Amygdala (tissue), 56 donors: ENCODE measurements at regions not wholly inside any gene's neighbourhood (a gene's known extent, or its start where the extent isn't known, plus 50 kb on each side); places are given as distances from the start of the nearest gene placed in this dataset.

Experiments used
- DNase-seq, 56 donors: peaks; one replicate each; lab custom pipeline; 2025; lab: John Stamatoyannopoulos, UW

DNA sequence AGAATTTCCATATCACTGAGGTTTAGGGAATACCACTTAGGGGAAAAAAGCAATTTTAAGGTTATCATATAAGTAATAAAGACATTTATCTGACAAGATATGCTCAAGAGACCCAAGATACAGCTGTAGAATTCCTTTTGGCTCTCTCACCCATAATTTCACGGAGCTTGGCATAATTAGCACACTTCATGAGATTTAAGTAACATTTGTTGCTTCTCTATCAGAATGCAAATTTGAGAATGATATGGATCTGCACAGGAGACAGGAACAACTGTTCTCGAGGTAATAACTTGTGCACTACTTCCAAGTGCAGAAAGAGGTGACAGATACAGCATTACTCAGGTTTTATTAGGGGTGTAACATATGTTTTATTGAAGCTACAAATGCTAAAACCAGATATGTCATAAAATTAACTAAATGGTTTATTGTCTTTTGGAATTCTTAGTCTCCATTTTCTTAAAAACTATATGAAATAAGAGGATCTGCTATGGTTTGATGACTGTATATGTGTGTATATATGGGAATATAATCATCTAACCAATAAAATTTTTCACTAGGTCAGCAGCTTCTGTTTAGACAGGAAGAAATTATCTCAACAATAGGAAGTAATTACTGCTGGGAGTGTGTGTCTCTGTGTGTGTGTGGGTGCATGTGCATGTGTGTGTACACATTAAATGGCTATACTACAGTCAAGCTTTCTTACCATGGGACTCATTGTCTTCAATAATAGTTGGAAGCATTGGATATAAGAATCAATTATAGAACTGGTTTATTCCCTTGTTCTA is 401.3 kb downstream of the PCDH17 start:
- DNase-seq: no peak

DNA sequence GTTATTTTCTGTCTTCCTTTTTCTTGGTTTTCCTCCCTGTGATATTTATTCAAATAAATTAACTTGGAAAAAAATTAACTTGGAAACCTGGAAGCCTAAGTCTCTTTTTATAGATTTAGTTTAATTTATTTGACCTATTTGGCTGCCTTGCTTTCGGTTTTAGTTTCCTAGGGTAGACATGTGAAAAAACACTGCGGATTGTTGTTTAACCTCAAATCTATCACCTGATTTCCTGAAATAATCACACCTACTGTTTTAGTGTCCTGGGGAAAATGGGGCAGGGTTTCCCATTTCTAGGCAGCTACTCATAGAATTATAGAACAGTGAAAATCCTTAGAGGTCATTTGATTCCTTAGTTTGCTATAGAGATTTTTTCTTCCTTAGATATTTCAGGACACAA is 412.4 kb downstream of the PCDH17 start:
- no peak for DNase-seq

DNA sequence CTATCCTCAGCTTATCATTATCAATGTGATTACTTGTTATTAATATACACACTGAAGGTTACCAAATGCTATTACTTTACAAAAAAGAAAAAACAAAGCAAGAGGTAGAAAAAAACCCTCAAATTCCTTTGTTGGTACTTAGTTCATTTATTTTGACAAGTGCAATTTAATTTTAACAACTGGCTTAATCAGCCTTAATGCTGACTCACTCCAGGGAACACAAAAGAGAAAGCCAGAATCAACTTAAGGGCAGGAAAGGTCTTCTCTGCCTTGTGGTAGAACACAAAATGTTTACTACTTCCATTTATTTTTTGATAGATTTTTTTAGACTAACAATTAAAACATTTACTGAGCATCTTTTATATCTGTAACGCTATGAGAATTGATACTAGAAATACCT is 417.1 kb downstream of the PCDH17 start:
- no peak for DNase-seq

DNA sequence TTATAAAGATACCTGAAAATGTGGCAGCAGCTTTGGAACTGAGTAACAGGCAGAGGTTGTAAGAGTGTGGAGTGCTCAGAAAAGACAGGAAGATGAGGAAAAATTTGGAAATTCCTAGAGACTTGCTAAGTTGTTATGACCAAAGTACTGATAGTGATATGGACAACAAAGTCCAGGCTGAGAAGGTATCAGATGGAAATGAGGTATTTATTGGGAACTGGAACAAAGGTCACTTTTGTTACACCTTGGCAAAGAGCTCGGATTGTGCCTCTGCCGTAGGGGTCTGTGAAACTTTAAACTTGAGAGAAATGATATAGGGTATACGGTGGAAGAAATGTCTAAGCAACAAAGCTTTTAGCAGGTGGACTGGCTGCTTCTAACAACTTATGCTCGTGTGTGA is 419.9 kb downstream of the PCDH17 start:
- no peak for DNase-seq

DNA sequence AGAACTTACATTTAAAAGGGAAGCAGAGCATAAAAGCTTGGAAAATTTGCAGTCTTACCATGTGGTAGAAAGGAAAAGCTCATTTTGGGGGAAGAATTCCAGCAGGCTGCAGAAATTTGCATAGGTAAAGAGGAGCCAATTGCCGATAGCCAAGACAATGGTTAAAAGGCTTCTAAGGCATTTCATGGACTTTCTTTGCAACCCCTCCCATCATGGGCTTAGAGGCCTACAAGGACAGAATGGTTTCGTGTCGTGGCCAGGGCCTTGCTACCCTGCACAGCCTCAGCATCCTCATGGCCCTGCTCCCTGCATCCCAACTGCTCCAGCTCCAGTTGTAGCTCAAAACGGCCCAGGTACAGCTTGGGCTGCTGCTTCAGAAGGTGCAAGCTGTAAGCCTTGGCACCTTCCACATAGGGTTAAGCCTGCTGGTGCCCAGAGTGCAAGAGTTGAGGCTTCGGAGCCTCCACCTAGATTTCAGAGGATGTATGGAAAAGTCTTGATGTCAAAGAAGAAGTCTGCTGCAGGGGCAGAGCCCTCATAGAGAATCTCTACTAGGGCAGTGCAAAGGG is 420.3 kb downstream of the PCDH17 start:
- DNase-seq: no peak

DNA sequence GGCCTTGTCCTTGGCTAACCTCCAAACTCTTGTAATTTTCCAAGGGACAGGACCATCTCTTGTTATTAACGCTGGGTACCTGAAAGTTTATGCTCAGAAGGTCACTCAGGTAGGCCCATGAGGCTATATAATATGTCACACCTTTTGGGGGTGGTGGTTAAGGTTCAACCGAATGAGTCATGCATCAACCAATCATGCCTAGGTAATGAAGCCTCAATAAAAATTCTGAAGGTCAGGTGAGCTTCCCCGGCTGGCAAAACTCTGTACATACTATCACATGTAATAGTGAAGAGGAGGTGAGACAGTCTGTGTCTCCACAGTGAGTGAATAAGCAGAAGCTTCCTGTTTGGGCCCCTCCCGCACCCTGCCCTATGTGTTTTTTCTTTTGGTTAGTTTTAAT is 424.9 kb downstream of the PCDH17 start:
- no peak for DNase-seq

DNA sequence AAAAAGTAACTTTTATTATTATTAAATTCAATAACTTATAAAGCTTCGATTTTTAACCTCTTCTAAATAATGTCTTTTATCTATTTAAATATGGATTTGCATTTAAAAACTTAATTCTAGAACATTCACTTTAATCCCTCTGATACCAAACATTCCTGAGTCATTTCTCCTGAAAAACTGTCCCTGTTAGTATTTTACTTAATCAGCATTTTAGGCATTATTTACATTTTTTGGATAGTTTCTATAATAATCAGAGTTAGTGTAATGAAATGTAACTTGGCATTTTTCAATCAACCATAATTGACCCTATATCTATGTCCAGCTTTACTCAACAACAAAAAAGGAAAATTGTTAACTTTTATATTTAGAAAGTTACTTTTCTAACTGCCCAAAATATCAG is 428.1 kb downstream of the PCDH17 start:
- no peak for DNase-seq

DNA sequence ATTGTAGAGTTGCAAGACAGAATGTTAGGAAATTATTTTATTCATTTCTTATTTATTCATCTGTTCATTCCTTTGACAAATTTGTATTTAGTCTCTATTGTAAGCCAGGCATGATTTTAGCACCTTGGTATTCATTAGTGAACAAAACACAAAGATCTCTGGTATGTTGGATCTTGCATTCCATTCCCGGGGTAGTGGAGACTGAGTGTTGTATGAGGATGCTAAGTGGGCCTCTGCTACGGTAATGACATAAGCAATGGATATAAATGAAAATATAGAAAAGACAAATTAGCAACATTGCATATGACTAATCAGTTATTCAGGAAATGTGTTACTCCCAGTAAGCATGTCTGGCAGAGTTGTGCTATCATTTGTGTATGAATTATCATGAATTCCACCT is 449.3 kb downstream of the PCDH17 start:
- DNase-seq: no peak

DNA sequence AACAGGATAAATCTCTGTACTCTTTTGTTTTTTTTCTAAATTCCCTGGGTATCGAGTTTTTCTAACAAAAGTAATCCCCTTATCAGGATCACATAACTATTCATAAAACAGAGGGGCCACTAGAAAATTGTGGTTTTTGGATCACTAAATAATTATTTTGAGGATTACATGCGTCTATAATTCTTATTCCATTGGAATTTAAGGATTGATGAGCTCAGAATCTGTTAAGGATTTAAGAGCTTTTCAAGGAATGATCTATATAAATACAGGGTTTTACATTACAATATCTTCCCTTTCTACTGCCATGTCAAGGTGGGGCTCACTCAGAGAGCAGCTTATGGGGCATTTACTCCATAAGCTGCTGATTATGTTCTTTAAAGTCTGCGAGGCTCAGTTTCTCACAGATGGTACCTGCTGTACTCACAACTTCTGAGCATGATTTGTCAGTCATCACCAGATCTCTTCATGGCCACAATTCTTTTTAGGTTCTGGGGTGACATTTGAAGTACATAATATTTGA is 449.8 kb downstream of the PCDH17 start:
- no peak for DNase-seq

DNA sequence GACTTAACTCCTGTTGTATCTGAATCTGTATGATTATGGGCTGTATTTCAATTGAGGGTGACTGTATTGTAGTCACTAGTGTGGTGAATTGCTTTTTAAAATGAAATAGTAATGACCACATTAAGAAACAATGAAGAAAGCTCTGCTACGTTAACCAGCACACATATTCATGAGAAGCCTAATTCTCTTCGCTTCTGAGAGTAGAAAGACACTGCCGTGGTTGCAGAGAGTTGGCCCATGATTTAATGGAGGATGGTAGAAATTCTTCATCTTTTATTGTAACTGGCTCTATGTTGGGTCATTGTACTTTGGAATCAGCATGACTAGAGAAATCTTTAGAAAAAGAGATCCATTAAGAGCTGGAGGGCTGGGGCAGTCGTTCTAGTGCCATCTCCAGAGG is 451.5 kb downstream of the PCDH17 start:
- DNase-seq: peak in 1 of 56 donors; percentile 2

DNA sequence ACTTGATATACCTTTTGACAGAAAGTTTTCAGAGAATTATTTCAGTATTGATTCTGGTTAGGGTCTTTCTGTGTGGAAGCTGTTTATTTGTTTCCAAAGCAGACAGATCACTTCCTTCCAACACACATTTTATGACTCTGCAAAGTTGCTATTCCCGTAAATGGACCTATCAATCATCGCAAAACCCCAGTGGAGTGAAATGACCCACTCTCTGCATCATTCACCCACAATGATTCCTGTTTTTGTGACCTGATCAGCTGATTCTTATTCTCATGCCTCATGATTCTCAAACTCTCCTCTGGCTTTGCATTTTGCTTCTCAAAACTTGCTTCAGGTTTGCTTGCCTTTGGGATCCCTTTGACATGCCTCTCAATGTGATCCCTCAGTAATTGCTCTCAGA is 453.7 kb downstream of the PCDH17 start:
- no peak for DNase-seq

DNA sequence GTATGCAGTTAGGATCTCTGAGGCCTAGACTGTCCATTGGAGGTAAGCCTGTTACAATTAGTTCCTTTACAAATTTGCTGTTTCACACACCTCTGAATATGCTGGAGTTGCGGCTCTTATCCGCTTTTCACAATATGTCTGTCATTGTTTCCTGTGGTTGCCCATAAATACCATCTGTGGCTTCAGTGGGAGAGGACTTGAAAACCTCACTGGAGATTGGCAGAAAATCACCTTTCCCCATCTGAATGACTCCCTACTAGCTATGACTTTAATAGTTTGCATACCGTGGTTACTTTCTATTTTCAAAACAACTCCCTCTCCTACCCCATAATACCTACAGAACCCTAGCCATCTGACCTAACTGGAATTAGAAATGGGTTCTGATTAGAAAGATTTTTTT is 454.3 kb downstream of the PCDH17 start:
- DNase-seq: no peak

DNA sequence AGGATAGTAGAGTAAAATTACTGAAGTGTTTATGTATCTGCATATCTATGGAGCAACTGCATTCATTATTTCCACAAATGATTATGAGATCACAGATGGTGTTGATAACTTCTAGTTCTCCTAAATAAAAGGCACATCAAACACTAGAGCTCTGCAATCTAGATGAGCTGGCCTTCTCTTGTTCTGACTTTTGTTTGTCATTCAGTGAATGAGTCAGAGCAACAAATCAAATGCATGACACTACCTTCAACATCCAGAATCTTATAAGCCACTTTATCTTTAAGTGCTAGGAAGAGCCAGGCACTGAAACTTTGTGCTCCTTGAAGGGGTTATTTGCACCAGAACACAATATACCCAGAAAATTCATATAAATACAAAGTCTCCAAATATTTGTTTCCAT is 456.0 kb downstream of the PCDH17 start:
- no peak for DNase-seq

DNA sequence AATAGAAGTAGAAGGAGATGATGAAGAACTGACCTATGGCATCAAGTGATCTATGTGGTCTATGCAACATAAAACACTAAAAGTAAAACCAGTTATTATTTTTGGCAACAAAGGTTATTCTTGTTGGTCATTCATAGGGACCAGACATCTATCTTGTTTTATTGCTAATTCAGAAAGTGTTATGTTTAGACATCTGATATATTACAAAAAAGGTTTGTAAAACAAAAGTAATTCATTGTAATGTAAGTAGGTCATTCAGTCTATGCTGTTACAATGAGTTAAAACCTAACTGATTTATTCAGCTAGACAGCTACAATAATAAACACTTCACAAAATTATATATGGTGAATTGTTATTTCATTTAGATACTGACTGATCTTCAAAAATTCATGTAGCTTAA is 461.9 kb downstream of the PCDH17 start:
- DNase-seq: no peak

DNA sequence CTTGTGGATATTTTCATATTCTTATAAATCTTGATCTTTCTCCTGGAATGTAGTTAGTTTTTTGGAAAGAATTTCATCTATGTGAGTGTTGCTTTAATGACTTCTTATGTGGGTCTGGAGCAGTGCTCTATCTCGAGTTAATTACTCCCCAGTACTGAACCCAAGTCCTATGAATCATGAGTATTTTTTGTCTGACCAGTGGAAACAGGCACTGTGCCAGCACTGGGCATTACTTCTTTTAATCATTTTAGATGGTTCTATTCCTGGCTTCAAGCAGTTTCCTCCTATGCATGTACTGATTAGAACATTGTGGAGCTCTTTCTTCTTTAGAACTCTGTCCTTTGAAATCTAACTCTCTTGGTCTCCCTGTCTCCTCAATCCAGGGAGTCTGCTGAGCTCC is 466.3 kb downstream of the PCDH17 start:
- no peak for DNase-seq

DNA sequence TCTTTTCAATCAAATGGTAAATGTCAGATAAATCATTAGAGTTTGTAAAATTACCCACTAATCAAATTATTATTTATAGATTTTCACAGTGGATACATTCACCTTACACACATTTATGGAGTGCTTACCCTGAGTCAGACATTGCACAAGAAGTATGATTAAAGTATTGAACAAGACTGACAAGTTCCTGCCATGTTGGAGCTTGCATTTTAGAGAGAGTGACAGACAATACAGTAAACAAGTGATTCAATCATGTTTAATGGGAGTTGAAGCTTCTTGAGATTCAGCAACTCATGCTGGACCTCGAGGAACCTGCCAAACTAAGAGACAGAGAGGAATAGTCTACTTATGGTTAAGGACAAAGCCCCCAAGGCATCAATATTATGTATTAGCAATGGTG is 487.8 kb downstream of the PCDH17 start:
- DNase-seq: no peak

DNA sequence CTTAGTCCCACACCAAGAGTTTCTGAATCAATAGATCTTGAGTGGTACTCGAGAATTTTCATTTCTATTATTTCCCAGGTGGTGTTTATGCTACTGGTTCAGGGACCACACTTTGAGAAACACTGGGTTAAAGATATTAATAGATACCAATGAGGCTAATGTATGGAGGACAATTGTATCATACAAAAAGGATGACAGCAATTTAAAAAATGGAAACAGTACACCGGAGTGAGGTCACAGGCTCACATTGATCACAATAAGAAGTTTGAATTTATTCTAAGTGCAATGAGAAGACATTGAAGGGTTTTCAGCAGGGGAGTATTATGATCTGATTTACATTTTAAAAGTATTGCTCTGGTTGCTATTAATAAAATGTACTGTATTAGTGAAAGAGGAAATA is 488.3 kb downstream of the PCDH17 start:
- DNase-seq: no peak

DNA sequence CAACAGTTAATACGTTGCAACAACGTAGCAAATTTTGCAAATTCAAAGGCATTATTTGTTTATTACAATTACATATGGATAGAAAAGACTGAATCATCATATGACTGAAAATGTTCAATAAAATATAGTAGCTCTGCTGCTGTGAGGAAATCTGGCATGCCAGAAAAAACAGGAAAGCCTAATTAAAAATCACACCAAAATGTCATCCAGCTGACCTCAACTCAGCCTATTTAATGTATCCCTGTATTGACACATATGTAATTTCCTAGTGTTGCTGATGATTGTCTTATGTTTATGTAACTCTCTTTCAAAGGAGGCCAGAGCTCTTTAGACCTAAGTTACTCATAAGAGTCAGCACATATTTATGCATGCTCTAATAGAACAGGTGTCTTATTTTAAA is 495.0 kb downstream of the PCDH17 start:
- DNase-seq: no peak

DNA sequence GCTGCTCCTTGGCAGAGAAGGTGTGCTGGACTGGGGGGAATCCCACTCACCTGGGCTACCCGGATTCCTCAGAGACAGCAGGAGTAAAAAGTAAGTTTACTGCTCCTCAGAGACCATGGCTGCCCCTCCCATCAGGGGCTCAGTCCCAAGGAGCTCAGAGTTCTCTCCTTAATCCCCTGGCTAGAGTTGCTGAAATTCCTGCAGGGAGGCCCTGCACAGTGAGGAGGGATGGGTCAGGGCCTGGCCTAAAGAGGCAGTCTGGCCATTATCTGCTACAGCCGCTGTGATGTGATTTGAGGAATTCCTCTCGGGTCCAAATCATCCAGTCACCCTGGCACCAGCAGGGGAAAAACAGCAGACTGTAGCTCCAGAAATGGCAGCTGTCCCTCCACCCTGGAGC is 502.5 kb downstream of the PCDH17 start:
- no peak for DNase-seq

DNA sequence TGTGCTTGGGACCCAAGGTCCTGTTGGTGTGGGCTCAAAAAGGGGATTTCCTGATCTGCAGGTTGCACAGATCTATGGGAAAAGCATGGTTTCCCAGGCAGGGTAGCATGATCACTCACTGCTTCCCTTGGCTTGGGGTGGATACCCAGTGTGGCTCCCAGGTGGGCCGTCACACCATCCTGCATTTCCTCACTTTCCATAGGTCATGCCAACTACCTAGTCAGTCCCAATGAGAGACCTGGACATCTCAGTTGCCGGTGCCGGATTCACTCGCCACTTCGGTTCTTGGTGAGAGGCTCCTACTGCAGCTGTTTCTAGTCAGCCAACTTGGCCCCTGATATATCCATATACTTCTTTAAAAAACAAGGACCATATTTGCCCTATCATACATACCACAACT is 503.0 kb downstream of the PCDH17 start:
- DNase-seq: no peak

DNA sequence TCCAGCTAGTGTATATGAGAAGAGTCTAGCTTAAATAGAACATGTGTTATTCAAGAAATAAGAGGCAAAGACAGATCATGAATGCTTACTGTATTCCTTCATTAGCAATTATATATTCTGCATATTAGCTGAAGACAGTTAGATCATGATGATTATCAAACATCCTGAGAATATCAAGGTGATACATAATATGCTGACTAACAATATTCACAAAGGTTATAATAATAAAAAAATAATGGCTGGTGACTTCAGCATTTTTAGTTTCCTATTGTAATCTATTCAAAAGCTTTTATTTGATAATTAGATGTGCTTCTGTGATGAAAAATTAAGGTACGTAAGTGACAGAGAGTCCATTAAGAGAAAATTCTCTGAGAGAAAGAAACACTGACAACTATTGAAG is 511.4 kb downstream of the PCDH17 start:
- no peak for DNase-seq

DNA sequence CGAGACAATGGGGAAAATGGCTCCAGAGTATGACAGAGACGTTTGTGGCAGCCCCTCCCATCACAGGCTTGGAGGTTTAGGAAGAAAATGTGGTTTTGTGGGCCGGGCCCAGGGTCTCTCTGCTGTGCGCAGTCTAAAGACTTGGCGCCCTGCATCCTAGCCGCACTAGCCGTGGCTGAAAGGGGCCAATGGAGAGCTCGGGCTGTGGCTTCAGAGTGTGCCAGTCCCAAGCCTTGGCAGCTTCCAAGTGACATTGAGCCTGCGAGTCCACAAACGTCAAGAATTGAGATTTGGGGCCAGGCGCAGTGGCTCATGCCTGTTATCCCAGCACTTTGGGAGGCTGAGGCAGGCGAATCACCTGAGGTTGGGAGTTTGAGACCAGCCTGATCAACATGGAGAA is 513.1 kb downstream of the PCDH17 start:
- DNase-seq: no peak

DNA sequence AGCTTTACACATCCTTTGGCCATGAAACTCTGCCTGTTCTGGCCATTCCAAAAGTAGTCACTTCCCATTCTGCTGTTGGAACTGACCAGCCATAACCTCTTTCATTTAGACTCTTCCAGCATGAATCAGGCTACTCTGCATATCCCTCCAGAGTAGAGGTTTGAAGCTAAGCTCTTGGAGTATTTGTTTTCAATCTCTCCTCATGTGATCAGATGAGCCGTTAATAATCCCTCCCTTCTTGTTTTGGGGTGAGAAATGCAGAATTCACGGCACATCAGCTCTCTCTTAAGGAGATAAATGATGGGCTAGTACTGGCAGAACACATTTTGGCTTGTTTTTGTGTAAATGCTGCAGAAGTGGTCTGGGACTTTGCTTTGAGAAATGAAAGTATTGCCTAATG is 519.9 kb downstream of the PCDH17 start:
- DNase-seq: no peak
